Right forelimb (tissue), 1 donor: ENCODE measurements at regions not wholly inside any gene's neighbourhood (a gene's known extent, or its start where the extent isn't known, plus 50 kb on each side); places are given as distances from the start of the nearest gene placed in this dataset.
"Not testable (repeated sequence)": the region's sequence is repeated elsewhere in the genome, so short reads cannot be mapped to it uniquely, and the experiment has no call there.

Source experiments
- DNase-seq: peaks from one replicate; pipeline ENCODE4 v3.0.0-alpha.2; 2018

GRCh38 chr10:123270806-123271205, 116.6 kb downstream of the BUB3 start:
- DNase-seq, result no peak

GRCh38 chr10:123272171-123272570, 118.0 kb downstream of the BUB3 start:
- DNase-seq, result no peak

- no peak for DNase-seq
Observed at GRCh38 chr10:123274306-123275135, 120.3 kb downstream of the BUB3 start.

GRCh38 chr10:123275136-123275564, 120.9 kb downstream of the BUB3 start:
- no peak for DNase-seq

GRCh38 chr10:123278445-123278844, 124.2 kb downstream of the BUB3 start:
- DNase-seq, result no peak

- not testable (repeated sequence) for DNase-seq
Observed at GRCh38 chr10:123283371-123283770, 129.2 kb downstream of the BUB3 start.

- no peak for DNase-seq
Observed at GRCh38 chr10:123284022-123284421, 129.8 kb downstream of the BUB3 start.

- DNase-seq, result no peak
Observed at GRCh38 chr10:123287594-123288247, 133.5 kb downstream of the BUB3 start.

GRCh38 chr10:123289432-123289831, 135.2 kb downstream of the BUB3 start:
- DNase-seq, result no peak

- no peak for DNase-seq
Observed at GRCh38 chr10:123294109-123294508, 139.9 kb downstream of the BUB3 start.

GRCh38 chr10:123294886-123295285, 140.7 kb downstream of the BUB3 start:
- no peak for DNase-seq

GRCh38 chr10:123295644-123296043, 141.4 kb downstream of the BUB3 start:
- no peak for DNase-seq

GRCh38 chr10:123297175-123297574, 143.0 kb downstream of the BUB3 start:
- DNase-seq, result no peak

GRCh38 chr10:123298583-123298982, 144.4 kb downstream of the BUB3 start:
- DNase-seq, result no peak

- no peak for DNase-seq
Observed at GRCh38 chr10:123299598-123299997, 145.4 kb downstream of the BUB3 start.

GRCh38 chr10:123301077-123301857, 147.1 kb downstream of the BUB3 start:
- DNase-seq, result peak; percentile 52

- DNase-seq, result no peak
Observed at GRCh38 chr10:123303581-123304337, 149.6 kb downstream of the BUB3 start.

GRCh38 chr10:123305671-123306070, 151.5 kb downstream of the BUB3 start:
- DNase-seq, result no peak

- DNase-seq, result no peak
Observed at GRCh38 chr10:123306290-123306689, 152.1 kb downstream of the BUB3 start.

GRCh38 chr10:123309731-123310130, 155.5 kb downstream of the BUB3 start:
- no peak for DNase-seq

GRCh38 chr10:123316776-123317175, 162.6 kb downstream of the BUB3 start:
- no peak for DNase-seq

- no peak for DNase-seq
Observed at GRCh38 chr10:123318516-123318915, 164.3 kb downstream of the BUB3 start.

- DNase-seq, result no peak
Observed at GRCh38 chr10:123320091-123320490, 165.9 kb downstream of the BUB3 start.
